GM23338 (cell line): ENCODE measurements at regions not wholly inside any gene's neighbourhood (a gene's known extent, or its start where the extent isn't known, plus 50 kb on each side); places are given as distances from the start of the nearest gene placed in this dataset.

Source experiments
- ATAC-seq: fragments of 200-7000 bp; cut with Tn5 transposase; 3 replicates; pipeline ENCODE4 v1.9.1; 2020
- DNase-seq: peaks from one replicate; pipeline ENCODE4 v3.0.0-alpha.2; 2015; ENCODE audit warnings: low spot score
- H2AFZ ChIP-seq: fragments of 200-600 bp; sonication (generic); 2 replicates; pipeline ENCODE4 v1.8.0; 2016; ENCODE audit warnings: antibody characterized with exemption, mild to moderate bottlenecking, moderate library complexity
- H3F3A ChIP-seq: fragments of 200-600 bp; sonication (generic); replicated peaks from 2 replicates; pipeline ENCODE4 v1.8.0; 2017; ENCODE audit warnings: antibody characterized with exemption, mixed run types, low read depth
- H3K27ac ChIP-seq: fragments of 200-600 bp; sonication (generic); 2 replicates; pipeline ENCODE4 v1.6.1; 2016; ENCODE audit warnings: low read depth
- H3K27me3 ChIP-seq: fragments of 200-600 bp; sonication (generic); 2 replicates; pipeline ENCODE4 v1.8.0; 2016; ENCODE audit warnings: mild to moderate bottlenecking, mixed run types, moderate library complexity; ENCODE audit not compliant: insufficient read depth
- H3K36me3 ChIP-seq: fragments of 200-600 bp; sonication (generic); 2 replicates; pipeline ENCODE4 v1.8.0; 2016; ENCODE audit warnings: mild to moderate bottlenecking; ENCODE audit not compliant: insufficient read depth
- H3K4me1 ChIP-seq: fragments of 200-600 bp; sonication (generic); 2 replicates; pipeline ENCODE4 v1.8.0; 2016; ENCODE audit warnings: mild to moderate bottlenecking, moderate library complexity; ENCODE audit not compliant: insufficient read depth
- H3K4me2 ChIP-seq: fragments of 200-600 bp; sonication (generic); 2 replicates; pipeline ENCODE4 v1.7.1; 2017; ENCODE audit warnings: mixed run types
- H3K4me3 ChIP-seq: fragments of 200-600 bp; sonication (generic); 2 replicates; pipeline ENCODE4 v1.6.1; 2016; ENCODE audit warnings: mixed run types
- H3K79me2 ChIP-seq: fragments of 200-600 bp; sonication (generic); replicated peaks from 2 replicates; pipeline ENCODE4 v1.8.0; 2017; ENCODE audit warnings: mild to moderate bottlenecking; ENCODE audit not compliant: insufficient read depth
- H3K9me2 ChIP-seq: fragments of 200-600 bp; sonication (generic); 2 replicates; pipeline ENCODE4 v1.8.0; 2017; ENCODE audit not compliant: insufficient read depth
- H4K20me1 ChIP-seq: fragments of 200-600 bp; sonication (generic); replicated peaks from 2 replicates; pipeline ENCODE4 v1.8.0; 2017; ENCODE audit warnings: mild to moderate bottlenecking; ENCODE audit not compliant: insufficient read depth
- H3K27ac Mint-ChIP-seq: 2 replicates; pipeline ENCODE4 v1.8.0; 2020; ENCODE audit warnings: inconsistent platforms, mild to moderate bottlenecking, moderate library complexity, mixed read lengths
- H3K27me3 Mint-ChIP-seq: 3 replicates; pipeline ENCODE4 v1.8.0; 2022; ENCODE audit warnings: low read depth, mild to moderate bottlenecking, moderate library complexity, mixed read lengths, inconsistent platforms; ENCODE audit not compliant: insufficient read depth, poor library complexity
- H3K36me3 Mint-ChIP-seq: 3 replicates; pipeline ENCODE4 v1.8.0; 2021; ENCODE audit warnings: low read depth, mild to moderate bottlenecking, inconsistent platforms, moderate library complexity, mixed read lengths
- H3K4me1 Mint-ChIP-seq: 3 replicates; pipeline ENCODE4 v1.8.0; 2020; ENCODE audit warnings: mild to moderate bottlenecking, inconsistent platforms, mixed read lengths
- H3K4me3 Mint-ChIP-seq: 3 replicates; pipeline ENCODE4 v1.8.0; 2021; ENCODE audit warnings: moderate library complexity, mild to moderate bottlenecking, inconsistent platforms, mixed read lengths
- H3K9me3 Mint-ChIP-seq: 3 replicates; pipeline ENCODE4 v1.8.0; 2020; ENCODE audit warnings: moderate library complexity, mild to moderate bottlenecking, inconsistent platforms, mixed read lengths
- CREB1 ChIP-seq: fragments of 250-450 bp; sonication (Bioruptor Pico); IDR thresholded peaks from 2 replicates; pipeline ENCODE4 v1.5.0; 2020; ENCODE audit warnings: low read depth, mild to moderate bottlenecking, moderate library complexity
- EZH2 ChIP-seq: fragments of 200-600 bp; sonication (generic); IDR thresholded peaks from one replicate; pipeline ENCODE4 v1.8.0; 2017; ENCODE audit warnings: antibody characterized with exemption, mild to moderate bottlenecking, low read depth; ENCODE audit not compliant: unreplicated experiment
- EZH2phosphoT487 ChIP-seq: fragments of 200-600 bp; sonication (generic); IDR thresholded peaks from one replicate; pipeline ENCODE4 v1.8.1; 2018; ENCODE audit warnings: antibody characterized with exemption; ENCODE audit not compliant: unreplicated experiment
- JUNB ChIP-seq: IDR thresholded peaks from one replicate; pipeline ENCODE4 v1.6.1; 2016; ENCODE audit warnings: antibody characterized with exemption; ENCODE audit not compliant: unreplicated experiment
- NANOG ChIP-seq: IDR thresholded peaks from 2 replicates; pipeline ENCODE4 v1.6.1; 2016; ENCODE audit warnings: antibody characterized with exemption, borderline replicate concordance
- POLR2AphosphoS5 ChIP-seq: IDR thresholded peaks from 2 replicates; pipeline ENCODE4 v1.6.1; 2016; ENCODE audit warnings: antibody characterized with exemption, low read depth
- STAT1 ChIP-seq: IDR thresholded peaks from one replicate; pipeline ENCODE4 v1.6.1; 2016; ENCODE audit warnings: antibody characterized with exemption; ENCODE audit not compliant: unreplicated experiment
- ZNF114 ChIP-seq: fragments of 250-450 bp; sonication (Bioruptor Pico); IDR thresholded peaks from 2 replicates; pipeline ENCODE4 v1.5.0; 2020; ENCODE audit warnings: mild to moderate bottlenecking, moderate library complexity
- ZNF331 ChIP-seq: fragments of 250-450 bp; sonication (Bioruptor Pico); IDR thresholded peaks from 2 replicates; pipeline ENCODE4 v1.5.0; 2020; ENCODE audit warnings: low read depth, mild to moderate bottlenecking, moderate library complexity
- TF ChIP-seq, protein P1 (sequence below), 2 experiments: fragments of 200-600 bp in 1 of 2; sonication (generic) in 1 of 2; conservative IDR thresholded peaks; 2 replicates each; pipeline versions ENCODE4 v1.5.1 to v1.6.1; 2016 to 2017; ENCODE audit warnings: antibody characterized with exemption in 2 of 2, low read depth in 2 of 2, mild to moderate bottlenecking in 2 of 2, moderate library complexity in 1 of 2
- TF ChIP-seq, protein P2 (sequence below): IDR thresholded peaks from one replicate; pipeline ENCODE4 v1.6.1; 2018; ENCODE audit warnings: antibody characterized with exemption; ENCODE audit not compliant: unreplicated experiment
- TF ChIP-seq, protein P3 (sequence below): IDR thresholded peaks from 2 replicates; pipeline ENCODE4 v1.6.1; 2016; ENCODE audit warnings: antibody characterized with exemption
- TF ChIP-seq, protein P4 (sequence below): fragments of 250-450 bp; sonication (Bioruptor Pico); IDR thresholded peaks from 2 replicates; pipeline ENCODE4 v1.5.0; 2020; ENCODE audit warnings: mild to moderate bottlenecking, moderate library complexity

DNA sequence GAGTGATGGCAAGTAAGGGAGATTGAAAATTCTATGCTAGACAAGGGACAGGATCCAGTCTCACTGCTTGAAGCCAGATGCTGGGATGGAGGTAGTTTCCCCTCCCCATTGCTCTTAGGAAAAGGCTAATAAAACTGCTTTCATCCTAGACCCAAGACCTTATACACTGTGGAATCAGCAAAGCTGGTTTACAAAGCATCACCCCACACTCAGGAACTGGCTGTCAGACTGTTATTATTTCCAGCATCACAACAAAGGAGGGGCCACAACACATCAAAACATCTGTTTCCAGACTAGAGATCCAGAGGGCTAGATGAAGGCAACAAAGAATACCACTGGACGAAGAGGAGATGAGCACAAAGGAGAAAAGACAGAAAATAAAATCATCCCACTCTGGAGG is 364.6 kb upstream of the PTGER4 start:
- peaks cover 6% of the 10 kb centered on the region; the same call in 1 of the 2 replicates for H3K9me2 ChIP-seq
- no peak overlapping the region for H3K4me3 Mint-ChIP-seq
- H3K36me3 Mint-ChIP-seq = no peaks in the 10 kb centered on the region
- no peak overlapping the region for H3K4me3 ChIP-seq
- H3F3A ChIP-seq = no peaks in the 10 kb centered on the region
- no peaks in the 10 kb centered on the region for H4K20me1 ChIP-seq
- H3K27ac ChIP-seq = no peak overlapping the region
- H3K79me2 ChIP-seq = no peaks in the 10 kb centered on the region
- H3K27ac Mint-ChIP-seq = no peak overlapping the region
- H3K9me3 Mint-ChIP-seq = no peaks in the 10 kb centered on the region
- H3K36me3 ChIP-seq = no peaks in the 10 kb centered on the region
- H3K4me1 ChIP-seq = peaks cover 3% of the 10 kb centered on the region; the same call in 1 of the 2 replicates
- H3K27me3 Mint-ChIP-seq = peaks cover 5% of the 10 kb centered on the region
- H3K4me2 ChIP-seq = no peak overlapping the region
- DNase-seq (no peak), ATAC-seq (no peak)
- TF ChIP-seq JUNB (no peak), NANOG (no peak), EZH2 (no peak), EZH2phosphoT487 (no peak), STAT1 (no peak), ZNF331 (CRISPR knock-in tag) (no peak), POLR2AphosphoS5 (no peak), ZNF114 (CRISPR knock-in tag) (no peak), CREB1 (CRISPR knock-in tag) (no peak)
- TF ChIP-seq, protein P1, sequence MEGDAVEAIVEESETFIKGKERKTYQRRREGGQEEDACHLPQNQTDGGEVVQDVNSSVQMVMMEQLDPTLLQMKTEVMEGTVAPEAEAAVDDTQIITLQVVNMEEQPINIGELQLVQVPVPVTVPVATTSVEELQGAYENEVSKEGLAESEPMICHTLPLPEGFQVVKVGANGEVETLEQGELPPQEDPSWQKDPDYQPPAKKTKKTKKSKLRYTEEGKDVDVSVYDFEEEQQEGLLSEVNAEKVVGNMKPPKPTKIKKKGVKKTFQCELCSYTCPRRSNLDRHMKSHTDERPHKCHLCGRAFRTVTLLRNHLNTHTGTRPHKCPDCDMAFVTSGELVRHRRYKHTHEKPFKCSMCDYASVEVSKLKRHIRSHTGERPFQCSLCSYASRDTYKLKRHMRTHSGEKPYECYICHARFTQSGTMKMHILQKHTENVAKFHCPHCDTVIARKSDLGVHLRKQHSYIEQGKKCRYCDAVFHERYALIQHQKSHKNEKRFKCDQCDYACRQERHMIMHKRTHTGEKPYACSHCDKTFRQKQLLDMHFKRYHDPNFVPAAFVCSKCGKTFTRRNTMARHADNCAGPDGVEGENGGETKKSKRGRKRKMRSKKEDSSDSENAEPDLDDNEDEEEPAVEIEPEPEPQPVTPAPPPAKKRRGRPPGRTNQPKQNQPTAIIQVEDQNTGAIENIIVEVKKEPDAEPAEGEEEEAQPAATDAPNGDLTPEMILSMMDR (conservative IDR thresholded peaks at IDR 0.05; ENCODE audit: low read depth in 2 of 2) = no peak
- TF ChIP-seq, protein P2, sequence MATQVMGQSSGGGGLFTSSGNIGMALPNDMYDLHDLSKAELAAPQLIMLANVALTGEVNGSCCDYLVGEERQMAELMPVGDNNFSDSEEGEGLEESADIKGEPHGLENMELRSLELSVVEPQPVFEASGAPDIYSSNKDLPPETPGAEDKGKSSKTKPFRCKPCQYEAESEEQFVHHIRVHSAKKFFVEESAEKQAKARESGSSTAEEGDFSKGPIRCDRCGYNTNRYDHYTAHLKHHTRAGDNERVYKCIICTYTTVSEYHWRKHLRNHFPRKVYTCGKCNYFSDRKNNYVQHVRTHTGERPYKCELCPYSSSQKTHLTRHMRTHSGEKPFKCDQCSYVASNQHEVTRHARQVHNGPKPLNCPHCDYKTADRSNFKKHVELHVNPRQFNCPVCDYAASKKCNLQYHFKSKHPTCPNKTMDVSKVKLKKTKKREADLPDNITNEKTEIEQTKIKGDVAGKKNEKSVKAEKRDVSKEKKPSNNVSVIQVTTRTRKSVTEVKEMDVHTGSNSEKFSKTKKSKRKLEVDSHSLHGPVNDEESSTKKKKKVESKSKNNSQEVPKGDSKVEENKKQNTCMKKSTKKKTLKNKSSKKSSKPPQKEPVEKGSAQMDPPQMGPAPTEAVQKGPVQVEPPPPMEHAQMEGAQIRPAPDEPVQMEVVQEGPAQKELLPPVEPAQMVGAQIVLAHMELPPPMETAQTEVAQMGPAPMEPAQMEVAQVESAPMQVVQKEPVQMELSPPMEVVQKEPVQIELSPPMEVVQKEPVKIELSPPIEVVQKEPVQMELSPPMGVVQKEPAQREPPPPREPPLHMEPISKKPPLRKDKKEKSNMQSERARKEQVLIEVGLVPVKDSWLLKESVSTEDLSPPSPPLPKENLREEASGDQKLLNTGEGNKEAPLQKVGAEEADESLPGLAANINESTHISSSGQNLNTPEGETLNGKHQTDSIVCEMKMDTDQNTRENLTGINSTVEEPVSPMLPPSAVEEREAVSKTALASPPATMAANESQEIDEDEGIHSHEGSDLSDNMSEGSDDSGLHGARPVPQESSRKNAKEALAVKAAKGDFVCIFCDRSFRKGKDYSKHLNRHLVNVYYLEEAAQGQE = no peak
- TF ChIP-seq, protein P3, sequence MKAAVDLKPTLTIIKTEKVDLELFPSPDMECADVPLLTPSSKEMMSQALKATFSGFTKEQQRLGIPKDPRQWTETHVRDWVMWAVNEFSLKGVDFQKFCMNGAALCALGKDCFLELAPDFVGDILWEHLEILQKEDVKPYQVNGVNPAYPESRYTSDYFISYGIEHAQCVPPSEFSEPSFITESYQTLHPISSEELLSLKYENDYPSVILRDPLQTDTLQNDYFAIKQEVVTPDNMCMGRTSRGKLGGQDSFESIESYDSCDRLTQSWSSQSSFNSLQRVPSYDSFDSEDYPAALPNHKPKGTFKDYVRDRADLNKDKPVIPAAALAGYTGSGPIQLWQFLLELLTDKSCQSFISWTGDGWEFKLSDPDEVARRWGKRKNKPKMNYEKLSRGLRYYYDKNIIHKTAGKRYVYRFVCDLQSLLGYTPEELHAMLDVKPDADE = no peak
- TF ChIP-seq, protein P4, sequence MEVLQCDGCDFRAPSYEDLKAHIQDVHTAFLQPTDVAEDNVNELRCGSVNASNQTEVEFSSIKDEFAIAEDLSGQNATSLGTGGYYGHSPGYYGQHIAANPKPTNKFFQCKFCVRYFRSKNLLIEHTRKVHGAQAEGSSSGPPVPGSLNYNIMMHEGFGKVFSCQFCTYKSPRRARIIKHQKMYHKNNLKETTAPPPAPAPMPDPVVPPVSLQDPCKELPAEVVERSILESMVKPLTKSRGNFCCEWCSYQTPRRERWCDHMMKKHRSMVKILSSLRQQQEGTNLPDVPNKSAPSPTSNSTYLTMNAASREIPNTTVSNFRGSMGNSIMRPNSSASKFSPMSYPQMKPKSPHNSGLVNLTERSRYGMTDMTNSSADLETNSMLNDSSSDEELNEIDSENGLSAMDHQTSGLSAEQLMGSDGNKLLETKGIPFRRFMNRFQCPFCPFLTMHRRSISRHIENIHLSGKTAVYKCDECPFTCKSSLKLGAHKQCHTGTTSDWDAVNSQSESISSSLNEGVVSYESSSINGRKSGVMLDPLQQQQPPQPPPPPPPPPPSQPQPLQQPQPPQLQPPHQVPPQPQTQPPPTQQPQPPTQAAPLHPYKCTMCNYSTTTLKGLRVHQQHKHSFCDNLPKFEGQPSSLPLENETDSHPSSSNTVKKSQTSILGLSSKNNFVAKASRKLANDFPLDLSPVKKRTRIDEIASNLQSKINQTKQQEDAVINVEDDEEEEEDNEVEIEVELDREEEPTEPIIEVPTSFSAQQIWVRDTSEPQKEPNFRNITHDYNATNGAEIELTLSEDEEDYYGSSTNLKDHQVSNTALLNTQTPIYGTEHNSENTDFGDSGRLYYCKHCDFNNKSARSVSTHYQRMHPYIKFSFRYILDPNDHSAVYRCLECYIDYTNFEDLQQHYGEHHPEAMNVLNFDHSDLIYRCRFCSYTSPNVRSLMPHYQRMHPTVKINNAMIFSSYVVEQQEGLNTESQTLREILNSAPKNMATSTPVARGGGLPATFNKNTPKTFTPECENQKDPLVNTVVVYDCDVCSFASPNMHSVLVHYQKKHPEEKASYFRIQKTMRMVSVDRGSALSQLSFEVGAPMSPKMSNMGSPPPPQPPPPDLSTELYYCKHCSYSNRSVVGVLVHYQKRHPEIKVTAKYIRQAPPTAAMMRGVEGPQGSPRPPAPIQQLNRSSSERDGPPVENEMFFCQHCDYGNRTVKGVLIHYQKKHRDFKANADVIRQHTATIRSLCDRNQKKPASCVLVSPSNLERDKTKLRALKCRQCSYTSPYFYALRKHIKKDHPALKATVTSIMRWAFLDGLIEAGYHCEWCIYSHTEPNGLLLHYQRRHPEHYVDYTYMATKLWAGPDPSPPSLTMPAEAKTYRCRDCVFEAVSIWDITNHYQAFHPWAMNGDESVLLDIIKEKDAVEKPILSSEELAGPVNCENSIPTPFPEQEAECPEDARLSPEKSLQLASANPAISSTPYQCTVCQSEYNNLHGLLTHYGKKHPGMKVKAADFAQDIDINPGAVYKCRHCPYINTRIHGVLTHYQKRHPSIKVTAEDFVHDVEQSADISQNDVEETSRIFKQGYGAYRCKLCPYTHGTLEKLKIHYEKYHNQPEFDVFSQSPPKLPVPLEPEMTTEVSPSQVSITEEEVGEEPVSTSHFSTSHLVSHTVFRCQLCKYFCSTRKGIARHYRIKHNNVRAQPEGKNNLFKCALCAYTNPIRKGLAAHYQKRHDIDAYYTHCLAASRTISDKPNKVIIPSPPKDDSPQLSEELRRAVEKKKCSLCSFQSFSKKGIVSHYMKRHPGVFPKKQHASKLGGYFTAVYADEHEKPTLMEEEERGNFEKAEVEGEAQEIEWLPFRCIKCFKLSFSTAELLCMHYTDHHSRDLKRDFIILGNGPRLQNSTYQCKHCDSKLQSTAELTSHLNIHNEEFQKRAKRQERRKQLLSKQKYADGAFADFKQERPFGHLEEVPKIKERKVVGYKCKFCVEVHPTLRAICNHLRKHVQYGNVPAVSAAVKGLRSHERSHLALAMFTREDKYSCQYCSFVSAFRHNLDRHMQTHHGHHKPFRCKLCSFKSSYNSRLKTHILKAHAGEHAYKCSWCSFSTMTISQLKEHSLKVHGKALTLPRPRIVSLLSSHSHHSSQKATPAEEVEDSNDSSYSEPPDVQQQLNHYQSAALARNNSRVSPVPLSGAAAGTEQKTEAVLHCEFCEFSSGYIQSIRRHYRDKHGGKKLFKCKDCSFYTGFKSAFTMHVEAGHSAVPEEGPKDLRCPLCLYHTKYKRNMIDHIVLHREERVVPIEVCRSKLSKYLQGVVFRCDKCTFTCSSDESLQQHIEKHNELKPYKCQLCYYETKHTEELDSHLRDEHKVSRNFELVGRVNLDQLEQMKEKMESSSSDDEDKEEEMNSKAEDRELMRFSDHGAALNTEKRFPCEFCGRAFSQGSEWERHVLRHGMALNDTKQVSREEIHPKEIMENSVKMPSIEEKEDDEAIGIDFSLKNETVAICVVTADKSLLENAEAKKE (CRISPR knock-in tag) = no peak
- no peak overlapping the region for H2AFZ ChIP-seq
- H3K27me3 ChIP-seq = no peaks in the 10 kb centered on the region
- H3K4me1 Mint-ChIP-seq = no peaks in the 10 kb centered on the region; the same call in 2 of the 3 replicates
